22Rv1 (cell line): ENCODE measurements at regions not wholly inside any gene's neighbourhood (a gene's known extent, or its start where the extent isn't known, plus 50 kb on each side); places are given as distances from the start of the nearest gene placed in this dataset.

ENCODE experiments used
- H3K27ac ChIP-seq: fragments of 450-650 bp; 2 replicates; pipeline ENCODE4 v1.5.1; 2017
- CTCF ChIP-seq: fragments of 450-650 bp; IDR thresholded peaks from 2 replicates; pipeline ENCODE4 v1.5.1; 2017; ENCODE audit warnings: mild to moderate bottlenecking
- ZFX ChIP-seq: fragments of 450-650 bp; IDR thresholded peaks from 2 replicates; pipeline ENCODE4 v1.6.1; 2017; ENCODE audit warnings: antibody characterized with exemption, borderline replicate concordance

- TF ChIP-seq CTCF (no peak), ZFX (no peak)
These were observed 233.6 kb upstream of the ASIC2 start for GRCh38 chr17:33526717-33527116.

GRCh38 chr17:33527290-33527689 is 234.2 kb upstream of the ASIC2 start:
- no peak overlapping the region for H3K27ac ChIP-seq
- TF ChIP-seq ZFX (no peak), CTCF (no peak)

More at GRCh38 chr17:33526717-33527116, 233.6 kb upstream of the ASIC2 start:
- no peak overlapping the region for H3K27ac ChIP-seq

- TF ChIP-seq CTCF (no peak), ZFX (no peak)
- H3K27ac ChIP-seq: no peak overlapping the region
These were observed 235.8 kb upstream of the ASIC2 start for GRCh38 chr17:33528846-33529245.

- TF ChIP-seq ZFX (no peak), CTCF (no peak)
- no peak overlapping the region for H3K27ac ChIP-seq
These were observed 236.7 kb upstream of the ASIC2 start for GRCh38 chr17:33529816-33530215.

GRCh38 chr17:33531311-33531710 is 238.2 kb upstream of the ASIC2 start:
- H3K27ac ChIP-seq: no peak overlapping the region

GRCh38 chr17:33534087-33534486 is 241.0 kb upstream of the ASIC2 start:
- TF ChIP-seq CTCF: no peak
- no peak for TF ChIP-seq ZFX

More at GRCh38 chr17:33531311-33531710, 238.2 kb upstream of the ASIC2 start:
- no peak for TF ChIP-seq ZFX
- no peak for TF ChIP-seq CTCF

GRCh38 chr17:33545124-33545523 is 252.0 kb upstream of the ASIC2 start:
- TF ChIP-seq CTCF (no peak), ZFX (no peak)
- H3K27ac ChIP-seq: no peak overlapping the region

More at GRCh38 chr17:33534087-33534486, 241.0 kb upstream of the ASIC2 start:
- H3K27ac ChIP-seq: no peak overlapping the region
